H1 (cell line): ENCODE measurements at regions not wholly inside any gene's neighbourhood (a gene's known extent, or its start where the extent isn't known, plus 50 kb on each side); places are given as distances from the start of the nearest gene placed in this dataset.

Experiments used
- CTCF ChIA-PET: fragments of 300-600 bp; sonication (Branson Sonifier 250); formaldehyde crosslinking; loops from one replicate; lab custom pipeline; 2021; ENCODE audit not compliant: partially characterized antibody; lab: Charles Lee
- POLR2A ChIA-PET: fragments of 300-600 bp; sonication (Branson Sonifier 250); formaldehyde crosslinking; loops from one replicate; lab custom pipeline; 2021; ENCODE audit warnings: inconsistent platforms; ENCODE audit not compliant: partially characterized antibody; lab: Charles Lee
- DNase-seq, 2 experiments: peaks; one replicate each; pipeline versions ENCODE4 v3.0.0 to v3.0.0-alpha.2; 2010 to 2022; ENCODE audit warnings: low spot score in 2 of 2, low read depth in 1 of 2, mixed read lengths in 1 of 2
- FAIRE-seq: peaks from 2 replicates; lab custom pipeline; 2011; peaks lifted over from hg19 to GRCh38; lab: Jason Lieb, UNC
- H2AFZ ChIP-seq: 2 replicates; pipeline ENCODE4 v1.8.1; 2012; ENCODE audit warnings: low read length, inconsistent platforms
- H2AK5ac ChIP-seq: 2 replicates; pipeline ENCODE4 v1.6.1; 2013; ENCODE audit warnings: low read depth, low read length
- H2BK120ac ChIP-seq: replicated peaks from 2 replicates; pipeline ENCODE3; 2013; ENCODE audit warnings: low read depth, low read length, inconsistent platforms
- H2BK12ac ChIP-seq: 2 replicates; pipeline ENCODE4 v1.6.1; 2013; ENCODE audit warnings: low read depth, low read length
- H2BK15ac ChIP-seq: 2 replicates; pipeline ENCODE4 v1.6.1; 2013; ENCODE audit warnings: low read length
- H2BK20ac ChIP-seq: 2 replicates; pipeline ENCODE4 v1.6.1; 2013; ENCODE audit warnings: low read length
- H2BK5ac ChIP-seq: 2 replicates; pipeline ENCODE4 v1.6.1; 2013; ENCODE audit warnings: low read depth, low read length
- H3K14ac ChIP-seq: 2 replicates; pipeline ENCODE4 v1.6.1; 2013; ENCODE audit warnings: inconsistent platforms; ENCODE audit not compliant: insufficient read length
- H3K18ac ChIP-seq: 2 replicates; pipeline ENCODE4 v1.6.1; 2013; ENCODE audit warnings: low read length; ENCODE audit errors: extremely low read depth
- H3K23ac ChIP-seq: 2 replicates; pipeline ENCODE4 v1.6.1; 2013; ENCODE audit warnings: inconsistent platforms; ENCODE audit not compliant: insufficient read length
- H3K23me2 ChIP-seq: 2 replicates; pipeline ENCODE4 v1.6.1; 2013; ENCODE audit warnings: low read depth, low read length
- H3K27ac ChIP-seq: 2 replicates; pipeline ENCODE4 v1.6.1; 2011; ENCODE audit warnings: low read depth, low read length, inconsistent platforms
- H3K27me3 ChIP-seq, 4 experiments: replicated peaks in 1 of 4; 1 replicate in 1 of 4; 2 replicates in 3 of 4; pipeline versions ENCODE4 v1.6.1 to v1.8.1; 2011 to 2013; ENCODE audit warnings: low read length in 3 of 4, mild to moderate bottlenecking in 3 of 4, inconsistent platforms in 2 of 4, mixed read lengths in 2 of 4, moderate library complexity in 1 of 4; ENCODE audit not compliant: control insufficient read depth in 3 of 4, insufficient read depth in 3 of 4; ENCODE audit errors: extremely low read depth in 1 of 4
- H3K36me3 ChIP-seq, 4 experiments: 2 replicates each; pipeline versions ENCODE4 v1.6.1 to v1.8.1; 2011 to 2013; ENCODE audit warnings: mild to moderate bottlenecking in 4 of 4, low read length in 3 of 4, moderate library complexity in 2 of 4, control low read depth in 1 of 4, inconsistent platforms in 1 of 4; ENCODE audit not compliant: insufficient read depth in 4 of 4, control insufficient read depth in 2 of 4
- H3K4ac ChIP-seq: replicated peaks from 2 replicates; pipeline ENCODE3; 2013; ENCODE audit warnings: low read length, low read depth, mixed read lengths, inconsistent platforms; ENCODE audit not compliant: insufficient read length
- H3K4me1 ChIP-seq, 4 experiments: replicated peaks in 1 of 4; 1 replicate in 1 of 4; 2 replicates in 3 of 4; pipeline versions ENCODE4 v1.6.1 to v1.8.1; 2011 to 2013; ENCODE audit warnings: low read length in 3 of 4, inconsistent platforms in 2 of 4, mixed read lengths in 1 of 4; ENCODE audit not compliant: insufficient read depth in 4 of 4, control insufficient read depth in 3 of 4
- H3K4me2 ChIP-seq, 2 experiments: 2 replicates each; pipeline versions ENCODE4 v1.6.1 to v1.8.1; 2011 to 2013; ENCODE audit warnings: low read depth in 2 of 2, low read length in 2 of 2, control low read depth in 1 of 2, inconsistent platforms in 1 of 2, mild to moderate bottlenecking in 1 of 2; ENCODE audit not compliant: insufficient read depth in 1 of 2
- H3K4me3 ChIP-seq, 4 experiments: fragments of 200-600, 300-600 bp in 1 of 4; sonication (generic), shearing (Covaris generic), sonication (Bioruptor Twin) in 1 of 4; 2 replicates each; pipeline versions ENCODE4 v1.5.1 to v1.8.1; 2011 to 2016; ENCODE audit warnings: low read length in 4 of 4, low read depth in 3 of 4, control low read depth in 2 of 4, inconsistent platforms in 2 of 4, mild to moderate bottlenecking in 2 of 4, mixed read lengths in 1 of 4, moderate library complexity in 1 of 4; ENCODE audit not compliant: insufficient read depth in 2 of 4; ENCODE audit errors: extremely low read depth in 1 of 4
- H3K56ac ChIP-seq: replicated peaks from 2 replicates; pipeline ENCODE3; 2013; ENCODE audit warnings: low read depth, mild to moderate bottlenecking, mixed read lengths, low read length, inconsistent platforms; ENCODE audit not compliant: insufficient read length
- H3K79me1 ChIP-seq: 2 replicates; pipeline ENCODE4 v1.6.1; 2013; ENCODE audit warnings: low read depth, low read length, control low read depth
- H3K79me2 ChIP-seq, 2 experiments: 2 replicates each; pipeline versions ENCODE4 v1.6.1 to v1.8.1; 2012 to 2013; ENCODE audit warnings: low read length in 2 of 2, mild to moderate bottlenecking in 2 of 2, inconsistent platforms in 1 of 2; ENCODE audit not compliant: insufficient read depth in 2 of 2, control insufficient read depth in 1 of 2
- H3K9ac ChIP-seq, 4 experiments: replicated peaks in 1 of 4; 1 replicate in 1 of 4; 2 replicates in 3 of 4; pipeline versions ENCODE4 v1.6.1 to v1.8.1; 2011 to 2013; ENCODE audit warnings: low read depth in 3 of 4, low read length in 3 of 4, control low read depth in 2 of 4, mild to moderate bottlenecking in 2 of 4, moderate library complexity in 2 of 4, inconsistent platforms in 1 of 4; ENCODE audit errors: extremely low read depth in 1 of 4
- H3K9me3 ChIP-seq, 2 experiments: 2 replicates each; pipeline versions ENCODE4 v1.6.1 to v1.8.1; 2012 to 2013; ENCODE audit warnings: mild to moderate bottlenecking in 2 of 2, moderate library complexity in 2 of 2, control low read depth in 1 of 2, inconsistent platforms in 1 of 2, low read depth in 1 of 2, low read length in 1 of 2, mixed read lengths in 1 of 2; ENCODE audit not compliant: insufficient read depth in 2 of 2
- H4K20me1 ChIP-seq, 2 experiments: replicated peaks in 1 of 2; 2 replicates each; pipeline versions ENCODE3 to v1.8.1; 2011 to 2013; ENCODE audit warnings: inconsistent platforms in 2 of 2, low read length in 2 of 2, mild to moderate bottlenecking in 1 of 2; ENCODE audit not compliant: insufficient read depth in 2 of 2, control insufficient read depth in 1 of 2
- H4K5ac ChIP-seq: 2 replicates; pipeline ENCODE4 v1.6.1; 2013; ENCODE audit warnings: low read length, low read depth, mixed read lengths, inconsistent platforms; ENCODE audit not compliant: insufficient read length
- H4K8ac ChIP-seq: 2 replicates; pipeline ENCODE4 v1.8.0; 2013; ENCODE audit warnings: mild to moderate bottlenecking, moderate library complexity, low read length, inconsistent platforms; ENCODE audit not compliant: insufficient read depth; ENCODE audit errors: extremely low read depth
- H4K91ac ChIP-seq: replicated peaks from 2 replicates; pipeline ENCODE3; 2013; ENCODE audit warnings: low read length, mixed read lengths, inconsistent platforms; ENCODE audit not compliant: insufficient read length
- ASH2L ChIP-seq: fragments of 200-600, 300-600 bp; sonication (generic); IDR thresholded peaks from one replicate; pipeline ENCODE4 v1.7.1; 2017; ENCODE audit warnings: low read length
- CHD2 ChIP-seq: IDR thresholded peaks from 2 replicates; pipeline ENCODE4 v1.6.1; 2012; ENCODE audit warnings: low read length, improper control_type of control experiment
- HDAC2 ChIP-seq, 2 experiments: fragments of 300-600 bp in 1 of 2; sonication (generic) in 1 of 2; IDR thresholded peaks; 2 replicates each; pipeline ENCODE4 v1.6.1; 2011 to 2012; ENCODE audit warnings: low read depth in 2 of 2, low read length in 2 of 2, mild to moderate bottlenecking in 2 of 2, moderate library complexity in 2 of 2, borderline replicate concordance in 1 of 2, inconsistent platforms in 1 of 2
- JUND ChIP-seq: IDR thresholded peaks from 2 replicates; pipeline ENCODE4 v1.6.1; 2011; ENCODE audit warnings: mild to moderate bottlenecking, improper control_type of control experiment, low read length
- NANOG ChIP-seq: IDR thresholded peaks from 2 replicates; pipeline ENCODE4 v1.6.1; 2011; ENCODE audit warnings: low read length, low read depth, mild to moderate bottlenecking, inconsistent platforms; ENCODE audit not compliant: insufficient read depth, poor library complexity, severe bottlenecking
- SP1 ChIP-seq: IDR thresholded peaks from 2 replicates; pipeline ENCODE4 v1.6.1; 2011; ENCODE audit warnings: low read depth, low read length
- SP4 ChIP-seq: IDR thresholded peaks from 2 replicates; pipeline ENCODE4 v1.6.1; 2012; ENCODE audit warnings: low read length, inconsistent platforms
- TAF7 ChIP-seq: optimal IDR thresholded peaks from 2 replicates; pipeline ENCODE3; 2011; ENCODE audit warnings: low read depth, mild to moderate bottlenecking, inconsistent platforms, low read length, moderate library complexity, borderline replicate concordance
- TBP ChIP-seq: IDR thresholded peaks from 2 replicates; pipeline ENCODE4 v1.6.1; 2011; ENCODE audit warnings: low read depth, low read length, improper control_type of control experiment
- WGBS, 2 experiments: shearing (Covaris generic) in 1 of 2; methylation state at CpG; one replicate each; pipeline versions ENCODE4 v1.1.6 to v1.1.7; 2013 to 2015; ENCODE audit warnings: low lambda C conversion rate in 2 of 2, mixed read lengths in 2 of 2, inconsistent platforms in 1 of 2, low coverage in 1 of 2, missing lambda C conversion rate in 1 of 2; ENCODE audit not compliant: insufficient replicate concordance in 2 of 2, insufficient coverage in 1 of 2, insufficient read length in 1 of 2; ENCODE audit errors: extremely low coverage in 1 of 2, missing lambda C conversion rate in 1 of 2; 5-methylcytosine and 5-hydroxymethylcytosine counted together

GRCh38 chr18:77906103-77906892 is 656.6 kb downstream of the GALR1 start:
- H3K9ac ChIP-seq = no peak overlapping the region
- H3K4me1 ChIP-seq = peaks cover 0 to 3% (median under 1%) of the 10 kb centered on the region in 4 experiments; a peak in 4 of 7 replicates
- H3K27ac ChIP-seq = no peak overlapping the region
- FAIRE-seq = no peak
- ChIA-PET POLR2A (no interaction called here), CTCF (interaction anchor here (0.9 kb wide), 1 partner anchor 470 kb away, joined by 3 read pairs; no protein-coding TSS in a partner anchor)
- H3K18ac ChIP-seq = 0 out of 2 replicates have a peak overlapping the region, but pooled peaks have one; percentile 38
- no peak overlapping the region for H4K91ac ChIP-seq
- no peak overlapping the region for H3K4me3 ChIP-seq
- H3K79me2 ChIP-seq = no peaks in the 10 kb centered on the region
- no peaks in the 10 kb centered on the region for H3K27me3 ChIP-seq
- H3K4me2 ChIP-seq = no peak overlapping the region; a peak in 1 of 4 replicates
- no peak overlapping the region; the same call in 1 of the 2 replicates for H4K8ac ChIP-seq
- DNase-seq = no peak
- H2BK20ac ChIP-seq = no peak overlapping the region
- H2AFZ ChIP-seq = peak overlapping the region; percentile 96
- no peak overlapping the region for H2BK120ac ChIP-seq
- no peak overlapping the region for H2BK5ac ChIP-seq
- H3K79me1 ChIP-seq = no peaks in the 10 kb centered on the region
- H3K14ac ChIP-seq = no peak overlapping the region
- H3K4ac ChIP-seq = no peak overlapping the region
- no peak overlapping the region for H3K23ac ChIP-seq
- no peak overlapping the region for H3K56ac ChIP-seq
- H4K20me1 ChIP-seq = no peaks in the 10 kb centered on the region
- no peak overlapping the region for H2AK5ac ChIP-seq
- no peak overlapping the region for H2BK12ac ChIP-seq
- H4K5ac ChIP-seq = no peak overlapping the region
- 87% methylated on average over 27 of the region's 27 CpGs; no CpG with 5 or more reads in 1 of the 2 experiments for WGBS, 2 experiments
- no peaks in the 10 kb centered on the region for H3K9me3 ChIP-seq
- H2BK15ac ChIP-seq = peak overlapping the region; percentile 32; the same call in 1 of the 2 replicates
- no peaks in the 10 kb centered on the region for H3K23me2 ChIP-seq
- no peaks in the 10 kb centered on the region for H3K36me3 ChIP-seq
- no peak for TF ChIP-seq ASH2L
- TF ChIP-seq TBP = no peak
- no peak for TF ChIP-seq JUND
- TF ChIP-seq SP4 = no peak
- TF ChIP-seq NANOG = no peak
- no peak for TF ChIP-seq HDAC2 (IDR thresholded peaks at IDR 0.05; ENCODE audit: borderline replicate concordance in 1 of 2, low read depth in 2 of 2, low read length in 2 of 2)
- TF ChIP-seq SP1 = no peak
- no peak for TF ChIP-seq TAF7
- TF ChIP-seq CHD2 = no peak
